H1 (cell line): ENCODE measurements at regions not wholly inside any gene's neighbourhood (a gene's known extent, or its start where the extent isn't known, plus 50 kb on each side); places are given as distances from the start of the nearest gene placed in this dataset.

Experiments used
- CEBPB ChIP-seq: IDR thresholded peaks from 2 replicates; pipeline ENCODE4 v1.6.1; 2012; ENCODE audit warnings: low read depth, low read length
- CTCF ChIP-seq, 3 experiments: IDR thresholded peaks; 1 replicate in 2 of 3; 2 replicates in 1 of 3; pipeline versions ENCODE4 v1.5.1 to v1.6.1; 2011; ENCODE audit warnings: low read length in 3 of 3, mild to moderate bottlenecking in 3 of 3, inconsistent platforms in 2 of 3, low read depth in 1 of 3, moderate library complexity in 1 of 3; ENCODE audit not compliant: insufficient read depth in 1 of 3; ENCODE audit errors: control extremely low read depth in 1 of 3
- GABPA ChIP-seq: IDR thresholded peaks from 2 replicates; pipeline ENCODE4 v1.6.1; 2011; ENCODE audit warnings: mild to moderate bottlenecking, low read length, moderate library complexity, borderline replicate concordance; ENCODE audit not compliant: insufficient read depth
- MAFK ChIP-seq: IDR thresholded peaks from 2 replicates; pipeline ENCODE4 v1.6.1; 2012; ENCODE audit warnings: low read depth, mild to moderate bottlenecking, improper control_type of control experiment, low read length
- POLR2A ChIP-seq, 2 experiments: IDR thresholded peaks; 1 replicate in 1 of 2; 2 replicates in 1 of 2; pipeline ENCODE4 v1.6.1; 2011; ENCODE audit warnings: low read depth in 2 of 2, low read length in 2 of 2, mild to moderate bottlenecking in 2 of 2; ENCODE audit errors: control extremely low read depth in 1 of 2
- POLR2AphosphoS5 ChIP-seq: IDR thresholded peaks from 2 replicates; pipeline ENCODE4 v1.6.1; 2011; ENCODE audit warnings: low read depth, low read length
- RAD21 ChIP-seq, 2 experiments: IDR thresholded peaks in 1 of 2; conservative IDR thresholded peaks in 1 of 2; 2 replicates each; pipeline ENCODE4 v1.6.1; 2011; ENCODE audit warnings: low read depth in 2 of 2, low read length in 2 of 2, improper control_type of control experiment in 1 of 2, inconsistent platforms in 1 of 2, mild to moderate bottlenecking in 1 of 2, moderate library complexity in 1 of 2
- RFX5 ChIP-seq: IDR thresholded peaks from 2 replicates; pipeline ENCODE4 v1.6.1; 2011; ENCODE audit warnings: low read depth, low read length, improper control_type of control experiment, borderline replicate concordance
- TAF1 ChIP-seq: IDR thresholded peaks from 2 replicates; pipeline ENCODE4 v1.6.1; 2011; ENCODE audit warnings: mild to moderate bottlenecking, low read depth, low read length
- TBP ChIP-seq: IDR thresholded peaks from 2 replicates; pipeline ENCODE4 v1.6.1; 2011; ENCODE audit warnings: low read depth, low read length, improper control_type of control experiment
- YY1 ChIP-seq: IDR thresholded peaks from 2 replicates; pipeline ENCODE4 v1.6.1; 2011; ENCODE audit warnings: low read depth, mild to moderate bottlenecking, low read length

- TF ChIP-seq CTCF (IDR thresholded peaks at IDR 0.05; ENCODE audit: control extremely low read depth in 1 of 3, insufficient read depth in 1 of 3, low read depth in 1 of 3, low read length in 3 of 3) (no peak), MAFK (no peak), YY1 (no peak), POLR2AphosphoS5 (no peak), RAD21 (IDR thresholded peaks at IDR 0.05 in 1 of 2, conservative IDR thresholded peaks at IDR 0.05 in 1 of 2; ENCODE audit: low read depth in 2 of 2, low read length in 2 of 2) (no peak), RFX5 (no peak), POLR2A (IDR thresholded peaks at IDR 0.05; ENCODE audit: control extremely low read depth in 1 of 2, low read depth in 2 of 2, low read length in 2 of 2) (no peak), CEBPB (no peak), TBP (no peak), GABPA (no peak), TAF1 (no peak)
Measured at GRCh38 chr10:8262317-8262716, 207.8 kb downstream of the GATA3 start.
